ENCODE measurements at regions not wholly inside any gene's neighbourhood (a gene's known extent, or its start where the extent isn't known, plus 50 kb on each side); places are given as distances from the start of the nearest gene placed in this dataset.
"Not testable (repeated sequence)": the region's sequence is repeated elsewhere in the genome, so short reads cannot be mapped to it uniquely, and the experiment has no call there.

GRCh38 chr16:88141580-88141979, 190.3 kb downstream of the BANP start:
- Histone ChIP-seq H3K36me3 (ENCODE audit: control insufficient read depth, insufficient read depth, low read length) (no peaks in the 10 kb centered on the region), H3K27me3 (ENCODE audit: control insufficient read depth, insufficient read depth, low read length) (no peaks in the 10 kb centered on the region), H3K4me3 (ENCODE audit: low read depth, low read length) (no peak overlapping the region)
- TF ChIP-seq, protein P1, sequence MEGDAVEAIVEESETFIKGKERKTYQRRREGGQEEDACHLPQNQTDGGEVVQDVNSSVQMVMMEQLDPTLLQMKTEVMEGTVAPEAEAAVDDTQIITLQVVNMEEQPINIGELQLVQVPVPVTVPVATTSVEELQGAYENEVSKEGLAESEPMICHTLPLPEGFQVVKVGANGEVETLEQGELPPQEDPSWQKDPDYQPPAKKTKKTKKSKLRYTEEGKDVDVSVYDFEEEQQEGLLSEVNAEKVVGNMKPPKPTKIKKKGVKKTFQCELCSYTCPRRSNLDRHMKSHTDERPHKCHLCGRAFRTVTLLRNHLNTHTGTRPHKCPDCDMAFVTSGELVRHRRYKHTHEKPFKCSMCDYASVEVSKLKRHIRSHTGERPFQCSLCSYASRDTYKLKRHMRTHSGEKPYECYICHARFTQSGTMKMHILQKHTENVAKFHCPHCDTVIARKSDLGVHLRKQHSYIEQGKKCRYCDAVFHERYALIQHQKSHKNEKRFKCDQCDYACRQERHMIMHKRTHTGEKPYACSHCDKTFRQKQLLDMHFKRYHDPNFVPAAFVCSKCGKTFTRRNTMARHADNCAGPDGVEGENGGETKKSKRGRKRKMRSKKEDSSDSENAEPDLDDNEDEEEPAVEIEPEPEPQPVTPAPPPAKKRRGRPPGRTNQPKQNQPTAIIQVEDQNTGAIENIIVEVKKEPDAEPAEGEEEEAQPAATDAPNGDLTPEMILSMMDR (IDR thresholded peaks at IDR 0.05; ENCODE audit: insufficient read depth, low read length, severe bottlenecking), result no peak
- DNase-seq (ENCODE audit: low read depth), result no peak
- FAIRE-seq, result no peak

GRCh38 chr16:88142056-88142935, 191.1 kb downstream of the BANP start:
- DNase-seq (ENCODE audit: low read depth); FAIRE-seq: not testable (repeated sequence)

DNA sequence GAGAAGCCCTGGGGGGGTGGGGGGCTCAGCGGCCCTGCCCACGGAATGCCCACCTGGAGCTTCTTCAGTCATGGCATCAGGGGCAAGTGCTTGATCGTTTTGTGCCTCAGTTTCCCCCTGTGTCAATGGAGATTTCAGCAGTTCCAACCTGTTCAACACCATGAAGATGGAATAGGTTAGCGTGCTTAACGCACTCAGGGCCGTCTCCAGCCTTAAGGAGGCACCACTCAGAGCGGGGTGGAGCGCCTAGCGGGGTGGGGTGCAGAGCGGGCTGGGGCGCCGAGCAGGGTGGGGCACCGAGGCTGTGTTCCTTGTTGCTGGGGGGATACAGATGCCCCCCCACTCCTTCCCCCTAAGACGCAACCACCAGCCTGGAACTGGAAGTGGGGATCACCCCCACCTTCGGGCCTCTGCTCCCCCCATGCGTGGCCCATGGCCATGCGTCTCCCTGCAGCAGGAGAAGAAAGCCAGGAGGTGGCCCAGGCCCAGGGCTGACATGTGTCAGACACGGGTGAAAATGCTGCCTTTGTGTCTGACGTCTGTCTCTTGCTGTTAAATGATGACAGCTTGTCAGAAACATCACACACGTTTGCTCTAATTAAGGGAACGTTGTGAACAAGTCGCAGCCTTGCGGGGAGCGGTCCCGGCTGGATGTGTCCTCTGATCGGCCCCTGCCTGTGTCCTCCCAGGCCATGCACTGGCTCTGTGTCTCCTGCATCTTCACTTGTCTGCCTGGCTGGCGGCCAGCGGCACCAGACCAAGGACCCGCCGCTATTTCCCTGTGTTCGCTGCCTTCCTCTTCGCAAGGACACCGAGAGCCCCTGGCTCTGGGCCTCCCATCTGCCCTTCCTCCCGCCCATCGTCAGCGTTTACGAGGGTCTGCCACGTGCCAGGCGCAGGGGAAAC, 192.1 kb downstream of the BANP start:
- not testable (repeated sequence) for H3K4me3 ChIP-seq (ENCODE audit: low read depth, low read length); H3K36me3 ChIP-seq (ENCODE audit: control insufficient read depth, insufficient read depth, low read length); DNase-seq (ENCODE audit: low read depth); H3K27me3 ChIP-seq (ENCODE audit: control insufficient read depth, insufficient read depth, low read length)
- peak; percentile 68 for FAIRE-seq

More at GRCh38 chr16:88142056-88142935, 191.1 kb downstream of the BANP start:
- not testable (repeated sequence) for H3K4me3 ChIP-seq (ENCODE audit: low read depth, low read length); H3K27me3 ChIP-seq (ENCODE audit: control insufficient read depth, insufficient read depth, low read length); H3K36me3 ChIP-seq (ENCODE audit: control insufficient read depth, insufficient read depth, low read length)

- Histone ChIP-seq H3K4me3 (ENCODE audit: low read depth, low read length) (no peak overlapping the region), H3K36me3 (ENCODE audit: control insufficient read depth, insufficient read depth, low read length) (no peaks in the 10 kb centered on the region), H3K27me3 (ENCODE audit: control insufficient read depth, insufficient read depth, low read length) (no peaks in the 10 kb centered on the region)
- no peak for DNase-seq (ENCODE audit: low read depth)
- FAIRE-seq, result no peak
- TF ChIP-seq, protein P1 (IDR thresholded peaks at IDR 0.05; ENCODE audit: insufficient read depth, low read length, severe bottlenecking), result no peak
Observed at GRCh38 chr16:88144028-88144511, 192.8 kb downstream of the BANP start.

GRCh38 chr16:88145376-88145775, 194.1 kb downstream of the BANP start:
- not testable (repeated sequence) for DNase-seq (ENCODE audit: low read depth); H3K36me3 ChIP-seq (ENCODE audit: control insufficient read depth, insufficient read depth, low read length); H3K4me3 ChIP-seq (ENCODE audit: low read depth, low read length); FAIRE-seq; H3K27me3 ChIP-seq (ENCODE audit: control insufficient read depth, insufficient read depth, low read length)

DNA sequence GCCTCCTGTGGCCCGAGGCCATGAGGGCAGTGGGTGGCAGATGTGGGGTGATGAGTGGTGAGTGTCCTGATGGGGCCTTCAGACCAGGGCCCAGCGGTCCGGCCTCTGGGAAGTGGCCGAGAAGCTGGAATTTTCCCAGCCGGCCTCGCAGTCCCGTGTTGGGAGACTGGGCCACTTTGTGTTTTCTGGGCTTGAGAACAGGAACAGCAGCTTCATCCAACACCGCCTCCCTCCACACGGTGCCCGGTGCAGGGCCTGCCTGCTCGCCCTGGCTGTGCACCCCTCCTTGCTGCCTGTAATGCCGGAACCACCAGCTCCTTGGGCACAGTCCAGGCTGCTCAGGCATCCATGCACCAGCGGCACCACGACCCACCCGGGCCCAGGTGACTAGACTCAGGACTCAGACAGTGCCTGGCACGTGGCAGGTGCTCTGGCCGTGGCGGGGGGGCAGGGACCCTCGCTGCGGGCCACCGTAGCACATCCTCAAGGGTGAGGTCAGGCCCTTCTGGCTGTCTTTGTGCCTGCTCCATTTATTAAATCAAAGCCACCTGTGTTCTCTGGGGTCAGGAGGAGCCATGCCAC, 194.7 kb downstream of the BANP start:
- not testable (repeated sequence) for FAIRE-seq; H3K27me3 ChIP-seq (ENCODE audit: control insufficient read depth, insufficient read depth, low read length); DNase-seq (ENCODE audit: low read depth); H3K4me3 ChIP-seq (ENCODE audit: low read depth, low read length); H3K36me3 ChIP-seq (ENCODE audit: control insufficient read depth, insufficient read depth, low read length)

DNA sequence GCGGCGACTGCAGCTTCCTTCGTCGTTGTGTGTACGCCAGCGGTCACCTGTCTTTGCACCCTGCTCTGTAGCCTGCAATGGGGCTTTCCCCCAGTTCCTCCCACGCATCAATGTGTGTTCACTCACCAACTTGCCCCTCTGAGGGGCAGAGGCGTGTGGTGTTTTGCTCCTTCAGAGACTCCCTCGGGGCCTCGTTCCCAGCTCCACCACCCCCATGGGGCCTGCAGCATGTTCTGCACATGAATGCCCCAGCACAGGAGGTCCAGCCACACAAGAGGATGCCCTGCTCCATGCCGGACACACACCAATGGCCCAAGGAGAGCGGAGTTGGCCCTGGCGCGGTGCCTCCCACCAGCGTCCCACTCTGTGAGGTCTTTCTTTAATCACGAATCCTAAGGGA, 196.8 kb downstream of the BANP start:
- not testable (repeated sequence) for H3K27me3 ChIP-seq (ENCODE audit: control insufficient read depth, insufficient read depth, low read length); H3K36me3 ChIP-seq (ENCODE audit: control insufficient read depth, insufficient read depth, low read length); H3K4me3 ChIP-seq (ENCODE audit: low read depth, low read length); DNase-seq (ENCODE audit: low read depth)
- peak; percentile 28 for FAIRE-seq

GRCh38 chr16:88148682-88149081, 197.4 kb downstream of the BANP start:
- not testable (repeated sequence) for H3K27me3 ChIP-seq (ENCODE audit: control insufficient read depth, insufficient read depth, low read length); DNase-seq (ENCODE audit: low read depth); H3K4me3 ChIP-seq (ENCODE audit: low read depth, low read length); FAIRE-seq; H3K36me3 ChIP-seq (ENCODE audit: control insufficient read depth, insufficient read depth, low read length)

DNA sequence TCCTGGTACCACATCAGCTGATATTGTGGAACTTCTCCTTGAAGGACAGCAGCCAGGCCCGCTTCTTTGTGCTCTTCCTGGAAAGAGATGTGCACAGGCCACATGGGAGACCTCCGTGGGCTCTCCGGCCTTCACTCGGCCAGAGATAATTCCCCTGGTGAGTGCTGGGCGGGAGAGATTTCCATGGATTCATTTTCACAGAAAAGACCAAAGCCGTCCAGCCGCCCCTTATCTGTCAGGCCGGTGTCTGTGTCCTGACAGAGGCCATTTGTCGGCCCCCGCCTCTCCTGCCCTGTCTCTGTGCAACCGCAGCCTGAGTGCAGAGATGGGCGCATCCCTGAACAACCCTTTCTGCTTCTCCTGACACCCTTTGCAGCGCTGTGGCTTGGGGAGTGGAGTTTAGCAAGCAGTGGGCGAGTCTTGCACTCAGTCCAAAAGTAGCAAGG, 197.9 kb downstream of the BANP start:
- not testable (repeated sequence) for H3K4me3 ChIP-seq (ENCODE audit: low read depth, low read length); DNase-seq (ENCODE audit: low read depth); H3K27me3 ChIP-seq (ENCODE audit: control insufficient read depth, insufficient read depth, low read length); H3K36me3 ChIP-seq (ENCODE audit: control insufficient read depth, insufficient read depth, low read length); FAIRE-seq

GRCh38 chr16:88149663-88150062, 198.4 kb downstream of the BANP start:
- DNase-seq (ENCODE audit: low read depth); H3K36me3 ChIP-seq (ENCODE audit: control insufficient read depth, insufficient read depth, low read length); FAIRE-seq; H3K27me3 ChIP-seq (ENCODE audit: control insufficient read depth, insufficient read depth, low read length); H3K4me3 ChIP-seq (ENCODE audit: low read depth, low read length): not testable (repeated sequence)

GRCh38 chr16:88150456-88151128, 199.4 kb downstream of the BANP start:
- H3K4me3 ChIP-seq (ENCODE audit: low read depth, low read length); H3K36me3 ChIP-seq (ENCODE audit: control insufficient read depth, insufficient read depth, low read length); H3K27me3 ChIP-seq (ENCODE audit: control insufficient read depth, insufficient read depth, low read length); DNase-seq (ENCODE audit: low read depth): not testable (repeated sequence)
- peak; percentile 66 for FAIRE-seq

Data from bronchial epithelial cell (primary cell).